ENCODE measurements at regions not wholly inside any gene's neighbourhood (a gene's known extent, or its start where the extent isn't known, plus 50 kb on each side); places are given as distances from the start of the nearest gene placed in this dataset.

DNA sequence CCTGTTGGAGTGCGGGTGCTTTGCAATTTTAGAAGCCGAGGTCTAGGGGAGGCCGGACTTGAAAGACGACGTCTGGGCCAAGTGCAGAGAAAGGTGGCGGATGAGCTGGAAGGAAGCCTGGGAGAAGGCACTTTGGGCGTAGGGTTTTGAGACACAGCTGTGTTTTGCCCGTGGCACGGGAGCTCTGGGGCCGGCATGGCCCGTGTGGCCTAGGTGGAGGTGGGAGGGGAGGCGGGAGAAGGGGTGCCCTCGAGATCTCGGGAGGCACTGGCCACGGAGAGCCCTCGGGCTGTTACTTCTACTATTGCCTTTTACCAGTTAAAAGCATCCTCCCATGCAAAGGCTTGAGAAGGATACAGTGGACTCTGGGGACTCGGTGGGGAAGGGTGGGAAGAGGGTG lies 161.9 kb downstream of the FOXL1 start:
- TF ChIP-seq, protein P1, sequence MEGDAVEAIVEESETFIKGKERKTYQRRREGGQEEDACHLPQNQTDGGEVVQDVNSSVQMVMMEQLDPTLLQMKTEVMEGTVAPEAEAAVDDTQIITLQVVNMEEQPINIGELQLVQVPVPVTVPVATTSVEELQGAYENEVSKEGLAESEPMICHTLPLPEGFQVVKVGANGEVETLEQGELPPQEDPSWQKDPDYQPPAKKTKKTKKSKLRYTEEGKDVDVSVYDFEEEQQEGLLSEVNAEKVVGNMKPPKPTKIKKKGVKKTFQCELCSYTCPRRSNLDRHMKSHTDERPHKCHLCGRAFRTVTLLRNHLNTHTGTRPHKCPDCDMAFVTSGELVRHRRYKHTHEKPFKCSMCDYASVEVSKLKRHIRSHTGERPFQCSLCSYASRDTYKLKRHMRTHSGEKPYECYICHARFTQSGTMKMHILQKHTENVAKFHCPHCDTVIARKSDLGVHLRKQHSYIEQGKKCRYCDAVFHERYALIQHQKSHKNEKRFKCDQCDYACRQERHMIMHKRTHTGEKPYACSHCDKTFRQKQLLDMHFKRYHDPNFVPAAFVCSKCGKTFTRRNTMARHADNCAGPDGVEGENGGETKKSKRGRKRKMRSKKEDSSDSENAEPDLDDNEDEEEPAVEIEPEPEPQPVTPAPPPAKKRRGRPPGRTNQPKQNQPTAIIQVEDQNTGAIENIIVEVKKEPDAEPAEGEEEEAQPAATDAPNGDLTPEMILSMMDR (IDR thresholded peaks at IDR 0.05; ENCODE audit: low read depth, low read length) = no peak
- no peak for TF ChIP-seq EZH2phosphoT487 (IDR thresholded peaks at IDR 0.05; ENCODE audit: low read depth)
